AG09309 (cell line): ENCODE measurements at regions not wholly inside any gene's neighbourhood (a gene's known extent, or its start where the extent isn't known, plus 50 kb on each side); places are given as distances from the start of the nearest gene placed in this dataset.

Experiments used
- DNase-seq: peaks from one replicate; pipeline ENCODE4 v3.0.0-alpha.2; 2010; ENCODE audit warnings: low read depth
- H3K4me3 ChIP-seq: 2 replicates; pipeline ENCODE4 v1.5.1; 2011; ENCODE audit warnings: mild to moderate bottlenecking, low read depth, low read length, moderate library complexity; ENCODE audit not compliant: control insufficient read depth
- CTCF ChIP-seq: IDR thresholded peaks from 2 replicates; pipeline ENCODE4 v1.5.1; 2011; ENCODE audit warnings: mild to moderate bottlenecking, low read depth, low read length, inconsistent platforms; ENCODE audit not compliant: insufficient read depth, control insufficient read depth; ENCODE audit errors: missing control alignments

GRCh38 chr2:62291052-62291451, 95.1 kb downstream of the B3GNT2 start:
- DNase-seq: no peak
- no peak overlapping the region for H3K4me3 ChIP-seq
- no peak for TF ChIP-seq CTCF

- no peak for TF ChIP-seq CTCF
- no peak overlapping the region for H3K4me3 ChIP-seq
- DNase-seq: no peak
Observed at GRCh38 chr2:62287899-62288880, 92.3 kb downstream of the B3GNT2 start.

- no peak for DNase-seq
- no peak for TF ChIP-seq CTCF
- no peak overlapping the region for H3K4me3 ChIP-seq
Observed at GRCh38 chr2:62287282-62287681, 91.4 kb downstream of the B3GNT2 start.

GRCh38 chr2:62286089-62286785, 90.3 kb downstream of the B3GNT2 start:
- DNase-seq: no peak
- no peak for TF ChIP-seq CTCF
- H3K4me3 ChIP-seq: no peak overlapping the region

GRCh38 chr2:62284980-62285379, 89.1 kb downstream of the B3GNT2 start:
- no peak overlapping the region for H3K4me3 ChIP-seq
- DNase-seq: no peak
- TF ChIP-seq CTCF: no peak

GRCh38 chr2:62284471-62284870, 88.6 kb downstream of the B3GNT2 start:
- H3K4me3 ChIP-seq: no peak overlapping the region
- TF ChIP-seq CTCF: no peak
- no peak for DNase-seq
